ENCODE measurements at regions not wholly inside any gene's neighbourhood (a gene's known extent, or its start where the extent isn't known, plus 50 kb on each side); places are given as distances from the start of the nearest gene placed in this dataset.

DNA sequence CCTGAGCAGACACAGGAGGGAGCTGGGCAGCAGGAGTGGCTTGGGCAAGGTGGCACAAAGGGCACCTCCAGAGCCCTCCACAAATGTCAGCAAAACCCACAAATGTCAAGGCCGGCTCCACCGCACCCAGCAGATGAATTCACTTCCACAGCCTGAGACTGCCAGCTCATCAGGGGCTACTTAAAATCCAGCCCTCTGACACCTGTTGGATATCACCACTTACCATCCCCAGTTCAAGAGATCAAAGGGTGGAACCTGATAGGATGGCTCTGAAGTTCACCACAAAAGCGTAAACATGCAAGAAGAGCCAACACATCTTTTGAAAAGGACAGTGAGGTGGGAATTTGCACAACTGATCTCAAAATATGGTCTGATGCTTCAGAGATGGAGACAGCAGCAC, 168.6 kb upstream of the GRK3 start:
- TF ChIP-seq CTCF (IDR thresholded peaks at IDR 0.05; ENCODE audit: low read depth, low read length, poor library complexity, severe bottlenecking) (no peak), EZH2phosphoT487 (IDR thresholded peaks at IDR 0.05; ENCODE audit: borderline replicate concordance, low read length) (no peak)
